ENCODE measurements at regions not wholly inside any gene's neighbourhood (a gene's known extent, or its start where the extent isn't known, plus 50 kb on each side); places are given as distances from the start of the nearest gene placed in this dataset.

GRCh38 chrX:146994163-146994562 lies 179.6 kb upstream of the CXorf51A start:
- no peak overlapping the region for H3K9ac ChIP-seq
- H3K36me3 ChIP-seq (ENCODE audit: insufficient read depth), result no peaks in the 10 kb centered on the region
- H3K4me1 ChIP-seq (ENCODE audit: low read depth, poor library complexity, severe bottlenecking), result no peaks in the 10 kb centered on the region
- H3K79me2 ChIP-seq (ENCODE audit: insufficient read depth, low read depth), result no peaks in the 10 kb centered on the region
- H3K4me3 ChIP-seq (IDR thresholded peaks at IDR 0.05; ENCODE audit: insufficient read depth, low read depth, low read length), result no peak overlapping the region
- H2AFZ ChIP-seq (ENCODE audit: low read depth), result no peak overlapping the region
- no peak overlapping the region for H3K27ac ChIP-seq
- no peaks in the 10 kb centered on the region for H4K20me1 ChIP-seq (ENCODE audit: insufficient read depth)
- no peak overlapping the region for H3K4me2 ChIP-seq
- TF ChIP-seq CTCF (conservative IDR thresholded peaks at IDR 0.05; ENCODE audit: low read depth, low read length), result no peak
- H3K27me3 ChIP-seq (ENCODE audit: insufficient read depth, low read depth), result no peaks in the 10 kb centered on the region

- H3K9ac ChIP-seq, result no peak overlapping the region
- H3K27ac ChIP-seq, result no peak overlapping the region
- no peaks in the 10 kb centered on the region for H4K20me1 ChIP-seq (ENCODE audit: insufficient read depth)
- H3K36me3 ChIP-seq (ENCODE audit: insufficient read depth), result no peaks in the 10 kb centered on the region
- H3K27me3 ChIP-seq (ENCODE audit: insufficient read depth, low read depth), result no peaks in the 10 kb centered on the region
- no peak overlapping the region for H3K4me2 ChIP-seq
- H3K4me1 ChIP-seq (ENCODE audit: low read depth, poor library complexity, severe bottlenecking), result no peaks in the 10 kb centered on the region
- TF ChIP-seq CTCF (conservative IDR thresholded peaks at IDR 0.05; ENCODE audit: low read depth, low read length), result no peak
- no peak overlapping the region for H3K4me3 ChIP-seq (IDR thresholded peaks at IDR 0.05; ENCODE audit: insufficient read depth, low read depth, low read length)
- no peak overlapping the region for H2AFZ ChIP-seq (ENCODE audit: low read depth)
- H3K79me2 ChIP-seq (ENCODE audit: insufficient read depth, low read depth), result no peaks in the 10 kb centered on the region
Observed at GRCh38 chrX:146973283-146973682, 158.7 kb upstream of the CXorf51A start.

GRCh38 chrX:146967306-146967705 lies 152.8 kb upstream of the CXorf51A start:
- no peak for TF ChIP-seq CTCF (conservative IDR thresholded peaks at IDR 0.05; ENCODE audit: low read depth, low read length)
- H3K4me2 ChIP-seq, result no peak overlapping the region
- H3K79me2 ChIP-seq (ENCODE audit: insufficient read depth, low read depth), result no peaks in the 10 kb centered on the region
- no peaks in the 10 kb centered on the region for H3K36me3 ChIP-seq (ENCODE audit: insufficient read depth)
- H4K20me1 ChIP-seq (ENCODE audit: insufficient read depth), result no peaks in the 10 kb centered on the region
- no peak overlapping the region for H3K27ac ChIP-seq
- H3K4me1 ChIP-seq (ENCODE audit: low read depth, poor library complexity, severe bottlenecking), result no peaks in the 10 kb centered on the region
- H3K27me3 ChIP-seq (ENCODE audit: insufficient read depth, low read depth), result no peaks in the 10 kb centered on the region
- H2AFZ ChIP-seq (ENCODE audit: low read depth), result no peak overlapping the region
- no peak overlapping the region for H3K9ac ChIP-seq
- no peak overlapping the region for H3K4me3 ChIP-seq (IDR thresholded peaks at IDR 0.05; ENCODE audit: insufficient read depth, low read depth, low read length)

- H4K20me1 ChIP-seq (ENCODE audit: insufficient read depth), result no peaks in the 10 kb centered on the region
- no peaks in the 10 kb centered on the region for H3K27me3 ChIP-seq (ENCODE audit: insufficient read depth, low read depth)
- H3K9ac ChIP-seq, result no peak overlapping the region
- no peak overlapping the region for H3K4me2 ChIP-seq
- H3K4me1 ChIP-seq (ENCODE audit: low read depth, poor library complexity, severe bottlenecking), result no peaks in the 10 kb centered on the region
- no peak overlapping the region for H3K27ac ChIP-seq
- H2AFZ ChIP-seq (ENCODE audit: low read depth), result no peak overlapping the region
- TF ChIP-seq CTCF (conservative IDR thresholded peaks at IDR 0.05; ENCODE audit: low read depth, low read length), result no peak
- H3K36me3 ChIP-seq (ENCODE audit: insufficient read depth), result no peaks in the 10 kb centered on the region
- no peak overlapping the region for H3K4me3 ChIP-seq (IDR thresholded peaks at IDR 0.05; ENCODE audit: insufficient read depth, low read depth, low read length)
- no peaks in the 10 kb centered on the region for H3K79me2 ChIP-seq (ENCODE audit: insufficient read depth, low read depth)
Observed at GRCh38 chrX:146956760-146957159, 142.2 kb upstream of the CXorf51A start.

Measured in KMS-11 (cell line).